Muscle layer of colon (tissue), 2 donors: ENCODE measurements at regions not wholly inside any gene's neighbourhood (a gene's known extent, or its start where the extent isn't known, plus 50 kb on each side); places are given as distances from the start of the nearest gene placed in this dataset.

Experiments
- H3K27ac ChIP-seq: one replicate; pipeline ENCODE4 v1.7.0; 2013; ENCODE audit warnings: low read depth, mild to moderate bottlenecking, low read length, moderate library complexity
- H3K27me3 ChIP-seq, 2 donors: one replicate each; pipeline ENCODE4 v1.7.0; 2013; ENCODE audit warnings: low read length in 2 of 2, mild to moderate bottlenecking in 2 of 2; ENCODE audit not compliant: insufficient read depth in 2 of 2, control insufficient read depth in 1 of 2
- H3K36me3 ChIP-seq: one replicate; pipeline ENCODE4 v1.7.0; 2013; ENCODE audit warnings: mild to moderate bottlenecking, low read length; ENCODE audit not compliant: insufficient read depth
- H3K4me1 ChIP-seq: one replicate; pipeline ENCODE4 v1.7.0; 2013; ENCODE audit warnings: mild to moderate bottlenecking, low read length; ENCODE audit not compliant: insufficient read depth
- H3K4me3 ChIP-seq, 2 donors: one replicate each; pipeline ENCODE4 v1.7.0; 2013; ENCODE audit warnings: low read length in 2 of 2, low read depth in 1 of 2, mild to moderate bottlenecking in 1 of 2, moderate library complexity in 1 of 2
- H3K9ac ChIP-seq: one replicate; pipeline ENCODE4 v1.7.0; 2013; ENCODE audit warnings: low read length
- H3K9me3 ChIP-seq: one replicate; pipeline ENCODE4 v1.7.0; 2013; ENCODE audit warnings: mild to moderate bottlenecking, low read length
- donor health status: abdominal sarcoma.
- donor health status: Adenocarcinoma of cecum.

DNA sequence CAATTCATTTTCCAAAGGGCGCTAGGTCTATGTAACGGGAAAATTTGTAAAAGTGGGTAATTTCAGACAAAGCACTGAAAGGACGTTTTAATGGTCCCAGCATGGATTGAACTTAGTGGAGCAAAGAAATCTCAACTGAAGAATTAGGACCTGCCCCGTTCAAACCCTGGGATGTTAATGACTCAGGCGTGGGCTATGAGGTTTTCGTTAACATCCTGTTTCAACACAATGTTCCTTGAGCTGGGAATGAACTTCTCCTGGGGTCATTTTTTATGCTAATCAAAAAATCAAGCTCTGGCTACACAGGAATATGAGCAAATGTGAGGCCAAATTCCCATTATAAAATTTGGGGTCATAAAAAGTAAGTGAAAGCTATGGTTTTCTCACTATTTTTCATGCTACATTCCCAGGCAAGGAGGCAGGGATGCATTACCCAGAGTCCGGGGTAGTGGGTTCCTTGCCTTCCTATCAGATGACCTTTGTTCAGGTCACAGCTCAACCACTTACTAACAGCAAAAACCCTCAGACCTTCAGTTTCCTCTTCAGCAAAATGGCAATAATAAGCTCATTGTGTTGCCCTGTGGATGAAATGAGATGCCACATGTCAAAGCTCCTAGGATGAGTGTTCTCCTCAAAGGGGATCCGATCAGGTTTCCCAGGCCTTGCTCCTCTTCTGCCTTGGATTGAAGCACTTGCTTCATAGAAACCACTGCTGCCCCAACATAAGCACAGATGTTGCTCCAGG lies 271.4 kb downstream of the ARRDC4 start:
- H3K9me3 ChIP-seq: no peaks in the 10 kb centered on the region
- H3K9ac ChIP-seq: no peak overlapping the region
- H3K36me3 ChIP-seq: no peaks in the 10 kb centered on the region
- H3K27ac ChIP-seq: no peak overlapping the region
- H3K27me3 ChIP-seq: no peaks in the 10 kb centered on the region
- H3K4me1 ChIP-seq: no peaks in the 10 kb centered on the region
- H3K4me3 ChIP-seq: no peak overlapping the region

DNA sequence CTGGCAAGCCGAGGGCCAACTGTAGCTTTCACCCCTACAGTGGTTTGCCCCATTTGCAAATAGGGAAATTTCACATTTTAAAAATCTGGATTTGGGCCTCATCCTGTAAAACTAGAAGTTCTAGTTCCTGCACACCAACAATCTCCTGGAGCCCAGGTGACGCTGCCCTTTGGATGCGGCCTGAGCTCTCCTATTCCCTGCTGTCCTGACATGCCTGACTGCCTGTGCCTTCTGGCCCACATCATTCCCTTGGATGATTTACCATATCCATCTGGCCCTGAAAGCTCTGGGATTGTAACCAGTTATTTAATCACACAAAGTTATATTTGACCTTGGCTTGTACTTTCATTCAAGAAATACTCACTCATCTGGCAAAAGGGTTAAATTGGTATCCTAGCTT lies 272.3 kb downstream of the ARRDC4 start:
- Histone ChIP-seq H3K4me1 (no peaks in the 10 kb centered on the region), H3K36me3 (no peaks in the 10 kb centered on the region), H3K27me3 (no peaks in the 10 kb centered on the region), H3K9ac (no peak overlapping the region), H3K27ac (no peak overlapping the region), H3K4me3 (no peak overlapping the region), H3K9me3 (no peaks in the 10 kb centered on the region)

DNA sequence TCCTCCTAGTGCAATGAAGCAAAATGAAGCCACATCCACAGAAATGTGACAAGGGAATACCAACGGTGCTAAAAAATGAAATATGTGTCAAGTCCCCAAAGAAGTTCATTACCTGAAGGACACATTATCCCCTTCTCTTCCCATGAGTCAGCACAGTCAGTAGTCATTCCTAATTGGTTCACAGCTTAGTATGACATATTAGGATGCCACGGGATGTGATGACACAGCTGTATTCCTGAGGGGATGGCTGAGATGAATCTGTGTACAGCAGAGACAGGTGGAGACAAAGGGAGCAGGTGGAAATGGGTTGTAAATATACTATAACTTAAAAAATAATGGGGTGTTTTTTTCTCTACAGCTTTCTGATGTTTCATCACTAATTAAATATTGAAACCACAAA lies 273.4 kb downstream of the ARRDC4 start:
- Histone ChIP-seq H3K27me3 (no peaks in the 10 kb centered on the region), H3K4me1 (no peaks in the 10 kb centered on the region), H3K9ac (no peak overlapping the region), H3K36me3 (no peaks in the 10 kb centered on the region), H3K27ac (no peak overlapping the region), H3K9me3 (no peaks in the 10 kb centered on the region), H3K4me3 (no peak overlapping the region)

DNA sequence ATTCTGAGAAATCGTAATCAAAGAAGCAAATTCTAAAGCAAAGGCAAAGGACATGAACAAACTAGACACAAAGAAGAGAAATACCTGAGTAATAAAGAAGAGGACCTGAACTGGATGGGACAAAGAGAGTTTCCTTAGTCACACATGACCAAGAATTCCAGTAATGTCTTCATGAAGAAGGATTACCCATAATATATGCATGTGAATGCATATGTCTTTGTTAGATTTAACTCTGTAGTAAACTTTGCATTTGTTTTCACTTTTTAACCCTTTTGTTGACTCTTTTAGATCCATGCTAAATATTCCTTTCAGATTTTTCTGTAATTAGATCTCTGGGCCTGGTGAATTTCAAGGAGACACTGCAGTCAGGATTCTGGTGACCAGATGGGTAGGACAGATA lies 279.8 kb downstream of the ARRDC4 start:
- no peak overlapping the region for H3K27ac ChIP-seq
- no peaks in the 10 kb centered on the region for H3K27me3 ChIP-seq
- H3K4me3 ChIP-seq: no peak overlapping the region
- no peak overlapping the region for H3K9ac ChIP-seq
- no peaks in the 10 kb centered on the region for H3K9me3 ChIP-seq
- H3K4me1 ChIP-seq: no peaks in the 10 kb centered on the region
- H3K36me3 ChIP-seq: no peaks in the 10 kb centered on the region

DNA sequence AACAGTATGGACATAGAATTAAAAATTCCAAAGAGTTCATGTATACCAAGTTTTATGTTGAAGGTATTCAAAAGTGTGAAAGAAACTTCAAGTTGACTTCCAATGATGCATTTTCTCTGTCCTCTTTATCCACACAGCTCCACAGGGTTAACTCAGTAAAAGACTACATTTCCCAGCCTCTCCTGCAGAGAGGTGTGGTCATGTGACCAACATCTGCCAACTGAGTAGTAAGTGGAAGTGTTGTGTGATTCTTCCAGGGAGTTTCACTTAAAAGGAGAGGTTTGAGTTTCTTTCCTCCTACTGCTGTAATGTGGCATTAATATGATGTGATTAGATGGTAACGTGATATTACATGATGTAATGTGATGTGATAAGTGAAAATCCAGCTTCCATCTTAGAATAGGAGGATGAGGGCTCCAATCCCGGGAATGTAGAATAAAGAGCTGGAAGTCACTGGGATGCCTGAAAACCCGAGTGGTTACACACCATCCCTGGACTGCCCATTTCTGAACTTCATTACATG lies 280.6 kb downstream of the ARRDC4 start:
- no peak overlapping the region for H3K27ac ChIP-seq
- H3K4me3 ChIP-seq: no peak overlapping the region
- no peaks in the 10 kb centered on the region for H3K27me3 ChIP-seq
- no peaks in the 10 kb centered on the region for H3K36me3 ChIP-seq
- H3K4me1 ChIP-seq: no peaks in the 10 kb centered on the region
- H3K9ac ChIP-seq: no peak overlapping the region
- H3K9me3 ChIP-seq: no peaks in the 10 kb centered on the region

DNA sequence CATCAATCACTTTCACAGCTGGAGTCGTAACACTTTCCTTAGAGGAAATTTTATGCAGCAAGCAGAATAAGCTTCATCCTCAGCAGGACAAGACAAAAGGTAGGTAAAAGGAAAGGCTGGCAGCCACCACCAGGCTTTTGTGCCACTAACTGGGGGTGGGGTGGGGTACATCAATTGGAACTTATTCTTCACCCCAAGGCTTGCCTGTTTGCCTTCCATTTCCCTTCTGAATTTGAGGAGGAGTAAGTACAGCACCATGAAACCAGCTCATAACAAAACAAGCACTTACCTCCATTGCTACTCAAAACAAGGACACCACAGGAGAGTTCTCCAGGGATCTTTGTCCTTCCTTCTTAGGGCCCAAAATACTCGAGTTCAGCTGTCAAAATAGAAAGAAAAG lies 296.8 kb downstream of the ARRDC4 start:
- H3K4me1 ChIP-seq: no peaks in the 10 kb centered on the region
- H3K9ac ChIP-seq: no peak overlapping the region
- no peaks in the 10 kb centered on the region for H3K9me3 ChIP-seq
- H3K36me3 ChIP-seq: no peaks in the 10 kb centered on the region
- no peak overlapping the region for H3K4me3 ChIP-seq
- no peaks in the 10 kb centered on the region for H3K27me3 ChIP-seq
- no peak overlapping the region for H3K27ac ChIP-seq

DNA sequence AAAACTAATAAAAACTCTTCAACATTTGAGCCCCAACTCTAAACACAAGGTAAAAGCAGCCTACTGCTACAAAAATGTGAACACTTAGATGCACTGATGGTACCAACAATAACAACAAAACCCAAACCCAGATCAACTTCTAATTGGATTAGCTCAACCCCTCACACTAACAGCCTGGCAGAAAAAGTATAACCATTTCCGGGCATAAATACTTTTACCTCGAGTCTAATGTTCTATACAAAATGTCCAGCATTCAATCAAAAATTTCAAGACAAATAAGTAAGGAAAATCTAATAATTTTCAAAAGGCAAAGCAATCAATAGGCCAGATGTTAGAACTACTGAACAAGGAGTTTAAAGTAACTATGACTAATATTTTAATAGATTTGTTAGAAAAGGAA lies 303.3 kb downstream of the ARRDC4 start:
- Histone ChIP-seq H3K9me3 (no peaks in the 10 kb centered on the region), H3K36me3 (no peaks in the 10 kb centered on the region), H3K4me3 (no peak overlapping the region), H3K9ac (no peak overlapping the region), H3K27me3 (no peaks in the 10 kb centered on the region), H3K4me1 (no peaks in the 10 kb centered on the region), H3K27ac (no peak overlapping the region)

DNA sequence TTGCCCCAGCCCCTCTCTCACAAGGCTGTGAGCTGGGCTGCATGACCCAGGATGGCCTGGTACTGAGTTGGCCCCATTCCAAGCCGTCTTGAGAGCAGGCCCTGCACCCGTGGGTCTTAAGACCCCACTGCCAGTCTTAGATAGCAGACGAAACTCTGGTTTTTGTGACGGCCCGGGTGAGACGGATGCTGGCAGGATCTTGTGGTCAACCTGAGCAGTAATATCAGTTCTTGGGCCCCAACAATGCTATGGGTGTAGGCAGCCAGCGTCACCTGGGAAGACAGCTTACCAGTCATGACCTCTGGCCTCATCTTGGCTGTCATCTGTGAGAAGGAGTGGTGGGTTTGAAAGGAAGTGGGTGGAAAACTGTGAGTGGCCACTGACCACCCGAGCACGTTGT lies 305.8 kb downstream of the ARRDC4 start:
- no peaks in the 10 kb centered on the region for H3K27me3 ChIP-seq
- no peaks in the 10 kb centered on the region for H3K36me3 ChIP-seq
- H3K4me1 ChIP-seq: no peaks in the 10 kb centered on the region
- H3K27ac ChIP-seq: no peak overlapping the region
- no peaks in the 10 kb centered on the region for H3K9me3 ChIP-seq
- H3K9ac ChIP-seq: no peak overlapping the region
- H3K4me3 ChIP-seq: no peak overlapping the region

DNA sequence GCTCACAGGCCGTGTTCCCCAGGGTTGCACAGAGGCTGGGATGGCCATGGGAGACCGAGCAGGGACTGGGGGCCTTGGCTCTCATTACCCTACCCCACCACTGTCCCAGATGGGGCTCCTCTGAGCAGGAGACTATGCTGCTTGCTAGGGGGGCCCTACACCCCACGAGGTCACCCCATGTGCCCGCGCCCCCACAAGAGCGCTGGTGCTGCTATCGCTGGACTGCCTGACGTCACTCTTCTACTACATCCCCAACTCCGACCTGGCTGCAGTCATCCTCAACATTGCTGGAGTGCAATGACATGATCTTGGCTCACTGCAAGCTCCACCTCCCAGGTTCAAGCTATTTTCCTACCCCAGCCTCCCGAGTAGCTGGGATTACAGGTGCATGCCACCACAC lies 307.7 kb downstream of the ARRDC4 start:
- Histone ChIP-seq H3K9me3 (no peaks in the 10 kb centered on the region), H3K4me1 (no peaks in the 10 kb centered on the region), H3K27ac (no peak overlapping the region)

DNA sequence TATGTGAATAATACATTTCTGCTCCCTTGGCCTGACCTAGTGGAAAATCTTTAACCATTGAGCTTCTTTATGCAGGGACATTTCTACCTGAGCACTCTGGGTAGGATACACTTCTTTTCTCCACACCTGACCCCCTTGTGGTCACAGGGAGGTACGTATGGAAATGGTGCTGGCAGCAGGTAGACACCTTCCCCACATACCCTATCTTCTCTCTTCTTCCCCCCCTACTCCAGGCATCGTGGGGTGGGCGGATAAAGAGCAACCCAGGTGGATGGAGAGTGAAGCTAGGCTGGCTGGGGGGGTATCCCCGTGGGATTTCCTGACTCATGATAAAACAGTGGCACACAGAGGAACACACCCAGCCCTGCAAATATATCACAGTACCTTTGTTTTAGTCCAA lies 312.1 kb downstream of the ARRDC4 start:
- no peaks in the 10 kb centered on the region for H3K36me3 ChIP-seq
- no peak overlapping the region for H3K27ac ChIP-seq
- H3K4me1 ChIP-seq: no peaks in the 10 kb centered on the region
- no peak overlapping the region for H3K4me3 ChIP-seq
- H3K27me3 ChIP-seq: no peaks in the 10 kb centered on the region
- H3K9me3 ChIP-seq: no peaks in the 10 kb centered on the region
- H3K9ac ChIP-seq: no peak overlapping the region

More for the DNA sequence above, 307.7 kb downstream of the ARRDC4 start:
- Histone ChIP-seq H3K27me3 (no peaks in the 10 kb centered on the region), H3K36me3 (no peaks in the 10 kb centered on the region), H3K4me3 (no peak overlapping the region), H3K9ac (no peak overlapping the region)

DNA sequence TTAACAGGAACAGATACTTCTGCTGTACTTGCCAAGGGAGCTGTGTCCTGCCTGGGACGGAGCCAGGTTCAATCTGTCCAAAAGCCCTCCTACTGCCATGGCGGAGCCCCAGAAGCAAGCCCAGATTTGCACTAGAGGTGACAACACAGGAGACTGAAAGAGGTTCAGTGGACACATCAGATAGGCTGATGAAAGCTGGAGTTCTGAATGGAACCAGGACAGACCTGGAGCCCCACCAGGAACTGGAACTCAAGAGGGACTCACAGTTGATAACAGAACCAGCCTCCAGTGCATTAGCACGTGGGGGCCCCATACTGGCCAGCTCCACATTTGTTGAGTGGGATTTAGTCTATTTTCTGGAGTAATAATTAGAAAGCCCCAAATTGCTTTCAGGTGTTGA lies 315.5 kb downstream of the ARRDC4 start:
- no peaks in the 10 kb centered on the region for H3K36me3 ChIP-seq
- H3K27ac ChIP-seq: no peak overlapping the region
- H3K9ac ChIP-seq: no peak overlapping the region
- H3K27me3 ChIP-seq: no peaks in the 10 kb centered on the region
- H3K4me3 ChIP-seq: no peak overlapping the region
- H3K9me3 ChIP-seq: no peaks in the 10 kb centered on the region
- no peaks in the 10 kb centered on the region for H3K4me1 ChIP-seq

DNA sequence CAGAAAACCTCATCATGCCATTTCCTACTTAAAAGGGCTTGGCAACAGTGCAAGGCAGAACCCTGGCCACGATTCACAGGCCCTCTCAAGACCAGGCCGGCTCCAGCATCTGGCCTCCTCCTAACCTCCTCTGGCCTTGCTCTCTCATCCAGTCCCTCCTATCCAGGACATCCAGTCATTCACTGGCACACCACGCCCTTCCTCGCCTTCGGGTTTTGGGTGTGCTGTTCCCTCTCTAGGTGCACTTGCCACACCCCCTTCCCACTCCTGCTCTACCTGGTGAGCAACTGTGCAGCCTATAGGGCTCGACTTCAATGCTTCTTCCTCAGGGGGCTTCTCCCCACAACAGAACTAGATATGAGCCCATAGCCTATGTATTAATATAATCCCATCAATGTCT lies 317.1 kb downstream of the ARRDC4 start:
- Histone ChIP-seq H3K4me3 (no peak overlapping the region), H3K36me3 (no peaks in the 10 kb centered on the region), H3K4me1 (no peaks in the 10 kb centered on the region), H3K27me3 (no peaks in the 10 kb centered on the region), H3K27ac (no peak overlapping the region), H3K9me3 (no peaks in the 10 kb centered on the region), H3K9ac (no peak overlapping the region)
